Prostate gland (tissue), 2 donors: ENCODE measurements at regions not wholly inside any gene's neighbourhood (a gene's known extent, or its start where the extent isn't known, plus 50 kb on each side); places are given as distances from the start of the nearest gene placed in this dataset.
"Not testable (repeated sequence)": the region's sequence is repeated elsewhere in the genome, so short reads cannot be mapped to it uniquely, and the experiment has no call there.

Experiments
- CTCF ChIP-seq, 4 experiments: fragments of 200-600 bp in 2 of 4; fragments of 450-650 bp in 2 of 4; sonication (generic) in 2 of 4; IDR thresholded peaks; 1 replicate in 3 of 4; 2 replicates in 1 of 4; pipeline ENCODE4 v1.5.1; 2016 to 2019; ENCODE audit warnings: antibody characterized with exemption in 4 of 4, mild to moderate bottlenecking in 2 of 4, moderate library complexity in 2 of 4
- POLR2A ChIP-seq: fragments of 450-650 bp; IDR thresholded peaks from one replicate; pipeline ENCODE4 v1.6.1; 2016; ENCODE audit warnings: antibody characterized with exemption, mild to moderate bottlenecking

GRCh38 chr1:70751676-70752287, 295.8 kb downstream of the PTGER3 start:
- not testable (repeated sequence) for TF ChIP-seq POLR2A; CTCF (IDR thresholded peaks at IDR 0.05)
